OCI-LY7 (cell line): ENCODE measurements at regions not wholly inside any gene's neighbourhood (a gene's known extent, or its start where the extent isn't known, plus 50 kb on each side); places are given as distances from the start of the nearest gene placed in this dataset.
"Not testable (repeated sequence)": the region's sequence is repeated elsewhere in the genome, so short reads cannot be mapped to it uniquely, and the experiment has no call there.

Experiments used
- BruUV-seq: library from RNA; stranded (reverse); fragments of 400-500 nt; replicated peaks from 2 replicates; lab custom pipeline; 2021; lab: Mats Ljungman, UMichigan
- CTCF ChIA-PET: fragments of 300-600 bp; sonication (Branson Sonifier 250); formaldehyde crosslinking; loops from one replicate; lab custom pipeline; 2022; ENCODE audit warnings: antibody characterized with exemption; ENCODE audit not compliant: unreplicated experiment; lab: Charles Lee
- POLR2A ChIA-PET: fragments of 300-600 bp; sonication (Branson Sonifier 250); formaldehyde crosslinking; loops from one replicate; lab custom pipeline; 2022; ENCODE audit warnings: antibody characterized with exemption; lab: Charles Lee
- DNase-seq: peaks from one replicate; pipeline ENCODE4 v3.0.0-alpha.2; 2015; ENCODE audit warnings: low spot score
- H2AFZ ChIP-seq: fragments of 200-600 bp; sonication (generic), shearing (Covaris generic); 2 replicates; pipeline ENCODE4 v1.6.1; 2014; ENCODE audit warnings: mild to moderate bottlenecking, antibody characterized with exemption, low read length, moderate library complexity
- H3K27ac ChIP-seq: fragments of 200-600 bp; sonication (generic); 2 replicates; pipeline ENCODE4 v1.5.1; 2014; ENCODE audit warnings: mixed run types, low read depth, mild to moderate bottlenecking, moderate library complexity, low read length, inconsistent platforms; ENCODE audit not compliant: poor library complexity, severe bottlenecking
- H3K36me3 ChIP-seq: fragments of 200-600 bp; sonication (generic); 2 replicates; pipeline ENCODE4 v1.6.1; 2014; ENCODE audit warnings: mild to moderate bottlenecking, antibody characterized with exemption, low read length, moderate library complexity, mixed read lengths; ENCODE audit not compliant: insufficient read depth
- H3K4me1 ChIP-seq: fragments of 200-600 bp; sonication (generic); 2 replicates; pipeline ENCODE4 v1.5.1; 2014; ENCODE audit warnings: mild to moderate bottlenecking, low read length; ENCODE audit not compliant: insufficient read depth, poor library complexity, severe bottlenecking
- H3K4me2 ChIP-seq: fragments of 200-600 bp; sonication (generic); 2 replicates; pipeline ENCODE4 v1.6.1; 2014; ENCODE audit warnings: mild to moderate bottlenecking, low read length
- H3K4me3 ChIP-seq: fragments of 200-600 bp; sonication (generic); 2 replicates; pipeline ENCODE4 v1.5.1; 2014; ENCODE audit warnings: mild to moderate bottlenecking, low read depth, low read length; ENCODE audit not compliant: poor library complexity, severe bottlenecking
- H3K79me2 ChIP-seq: fragments of 200-600 bp; sonication (generic); 2 replicates; pipeline ENCODE4 v1.6.1; 2016; ENCODE audit warnings: low read depth, mild to moderate bottlenecking, low read length, moderate library complexity, mixed read lengths; ENCODE audit not compliant: insufficient read depth
- H3K9me2 ChIP-seq: fragments of 200-600 bp; sonication (generic); 2 replicates; pipeline ENCODE4 v1.6.1; 2016; ENCODE audit warnings: mild to moderate bottlenecking, low read length, mixed read lengths; ENCODE audit not compliant: insufficient read depth
- H3K9me3 ChIP-seq: fragments of 200-600 bp; sonication (generic); 2 replicates; pipeline ENCODE4 v1.6.1; 2014; ENCODE audit warnings: mild to moderate bottlenecking, mixed run types, low read length, mixed read lengths
- H4K20me1 ChIP-seq: fragments of 200-600 bp; sonication (generic); 2 replicates; pipeline ENCODE4 v1.6.1; 2014; ENCODE audit warnings: mild to moderate bottlenecking, antibody characterized with exemption, low read length, moderate library complexity, mixed read lengths; ENCODE audit not compliant: insufficient read depth
- EZH2phosphoT487 ChIP-seq: fragments of 200-600 bp; sonication (generic); IDR thresholded peaks from 2 replicates; pipeline ENCODE4 v1.6.1; 2018; ENCODE audit warnings: low read depth, borderline replicate concordance, mild to moderate bottlenecking, mixed run types, antibody characterized with exemption, low read length, moderate library complexity, mixed read lengths
- intact Hi-C: fragments of 100-400 bp; cut with micrococcal nuclease; formaldehyde crosslinking; loops from one replicate; pipeline ENCODE4 v1.10.0; 2022; ENCODE audit not compliant: unreplicated experiment
- TF ChIP-seq, protein P1 (sequence below): fragments of 200-600 bp; sonication (generic); conservative IDR thresholded peaks from 2 replicates; pipeline ENCODE4 v1.5.1; 2014; ENCODE audit warnings: mild to moderate bottlenecking, antibody characterized with exemption, low read length, moderate library complexity, mixed read lengths

DNA sequence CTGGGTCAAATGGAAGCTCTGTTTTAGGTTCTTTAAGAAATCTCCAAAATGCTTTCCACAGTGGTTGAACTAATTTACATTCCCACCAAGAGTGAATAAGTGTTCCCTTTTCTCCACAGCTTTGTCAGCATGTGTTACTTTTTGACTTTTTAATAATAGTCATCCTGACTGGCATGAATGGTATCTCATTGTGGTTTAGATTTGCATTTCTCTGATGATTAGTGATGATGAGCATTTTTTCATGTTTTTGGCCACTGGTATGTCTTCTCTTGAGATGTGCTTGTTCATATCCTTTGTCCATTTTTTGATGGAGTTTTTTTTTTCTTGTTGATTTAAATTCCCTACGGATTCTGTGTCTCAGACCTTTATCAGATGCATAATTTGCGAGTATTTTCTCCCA lies 745.0 kb upstream of the BCHE start:
- H3K79me2 ChIP-seq = no peaks in the 10 kb centered on the region
- ChIA-PET CTCF (no interaction called here), POLR2A (no interaction called here)
- H3K9me2 ChIP-seq = no peaks in the 10 kb centered on the region
- no peak for TF ChIP-seq EZH2phosphoT487
- TF ChIP-seq, protein P1, sequence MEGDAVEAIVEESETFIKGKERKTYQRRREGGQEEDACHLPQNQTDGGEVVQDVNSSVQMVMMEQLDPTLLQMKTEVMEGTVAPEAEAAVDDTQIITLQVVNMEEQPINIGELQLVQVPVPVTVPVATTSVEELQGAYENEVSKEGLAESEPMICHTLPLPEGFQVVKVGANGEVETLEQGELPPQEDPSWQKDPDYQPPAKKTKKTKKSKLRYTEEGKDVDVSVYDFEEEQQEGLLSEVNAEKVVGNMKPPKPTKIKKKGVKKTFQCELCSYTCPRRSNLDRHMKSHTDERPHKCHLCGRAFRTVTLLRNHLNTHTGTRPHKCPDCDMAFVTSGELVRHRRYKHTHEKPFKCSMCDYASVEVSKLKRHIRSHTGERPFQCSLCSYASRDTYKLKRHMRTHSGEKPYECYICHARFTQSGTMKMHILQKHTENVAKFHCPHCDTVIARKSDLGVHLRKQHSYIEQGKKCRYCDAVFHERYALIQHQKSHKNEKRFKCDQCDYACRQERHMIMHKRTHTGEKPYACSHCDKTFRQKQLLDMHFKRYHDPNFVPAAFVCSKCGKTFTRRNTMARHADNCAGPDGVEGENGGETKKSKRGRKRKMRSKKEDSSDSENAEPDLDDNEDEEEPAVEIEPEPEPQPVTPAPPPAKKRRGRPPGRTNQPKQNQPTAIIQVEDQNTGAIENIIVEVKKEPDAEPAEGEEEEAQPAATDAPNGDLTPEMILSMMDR = no peak
- no peak overlapping the region for H3K27ac ChIP-seq
- intact Hi-C loops = no loop called here
- H3K4me2 ChIP-seq = no peak overlapping the region
- no peak for DNase-seq
- H3K9me3 ChIP-seq = no peaks in the 10 kb centered on the region
- no peaks in the 10 kb centered on the region for H4K20me1 ChIP-seq
- no peak overlapping the region for H3K4me3 ChIP-seq
- H3K4me1 ChIP-seq = no peaks in the 10 kb centered on the region
- no peaks in the 10 kb centered on the region for H3K36me3 ChIP-seq
- no TSS peak for BruUV-seq
- no peak overlapping the region for H2AFZ ChIP-seq

DNA sequence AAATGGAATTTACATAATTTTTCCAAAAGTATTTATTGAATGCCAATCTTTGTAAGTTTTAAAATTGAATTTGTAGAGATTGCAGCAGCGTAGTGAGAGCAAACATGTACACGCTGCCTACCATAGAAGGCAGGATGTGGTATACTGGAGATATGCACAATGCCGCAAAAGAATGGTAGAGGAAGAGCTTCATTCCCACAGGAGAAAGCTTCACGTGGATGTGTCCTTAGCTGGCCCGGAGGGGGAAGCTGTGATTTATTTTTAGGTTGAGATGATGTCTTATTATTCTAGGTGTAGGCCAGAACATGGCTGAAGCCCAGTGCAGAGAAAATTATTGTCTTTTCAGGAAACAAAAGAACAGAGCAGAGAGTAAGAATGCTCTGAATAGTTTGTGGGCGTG lies 743.3 kb upstream of the BCHE start:
- Histone ChIP-seq H3K9me2 (no peaks in the 10 kb centered on the region), H3K4me1 (no peaks in the 10 kb centered on the region), H3K79me2 (no peaks in the 10 kb centered on the region), H2AFZ (no peak overlapping the region), H3K27ac (no peak overlapping the region), H3K4me3 (no peak overlapping the region), H3K4me2 (no peak overlapping the region), H4K20me1 (no peaks in the 10 kb centered on the region), H3K9me3 (no peaks in the 10 kb centered on the region), H3K36me3 (no peaks in the 10 kb centered on the region)
- TF ChIP-seq EZH2phosphoT487 = no peak
- TF ChIP-seq, protein P1 = no peak
- no TSS peak for BruUV-seq
- CTCF ChIA-PET = no interaction called here
- intact Hi-C loops = no loop called here
- no peak for DNase-seq
- POLR2A ChIA-PET = no interaction called here

DNA sequence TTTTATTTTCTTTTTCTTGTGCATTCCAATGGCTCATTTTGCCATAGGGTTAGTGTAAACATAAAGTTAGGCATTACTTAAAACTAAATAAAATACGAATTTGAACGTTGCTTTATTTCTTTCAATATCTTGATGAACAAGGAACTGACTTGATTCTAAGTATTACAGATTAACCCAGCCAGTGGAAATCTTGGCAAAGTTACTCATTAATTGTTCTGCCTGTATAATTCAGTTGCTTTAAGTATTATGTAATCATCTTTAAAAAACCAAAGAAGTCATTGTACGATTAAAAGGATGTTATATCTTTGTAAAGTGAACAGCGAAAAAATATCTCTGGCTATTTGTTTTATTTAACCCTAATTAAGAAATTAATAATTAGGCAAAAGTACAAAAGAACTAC lies 737.9 kb upstream of the BCHE start:
- H3K9me3 ChIP-seq = no peaks in the 10 kb centered on the region
- BruUV-seq = no TSS peak
- H3K27ac ChIP-seq = no peak overlapping the region
- POLR2A ChIA-PET = no interaction called here
- no peak overlapping the region for H3K4me2 ChIP-seq
- H3K79me2 ChIP-seq = no peaks in the 10 kb centered on the region
- DNase-seq = no peak
- intact Hi-C loops = no loop called here
- H2AFZ ChIP-seq = no peak overlapping the region
- H3K4me3 ChIP-seq = no peak overlapping the region
- CTCF ChIA-PET = no interaction called here
- no peaks in the 10 kb centered on the region for H3K36me3 ChIP-seq
- no peaks in the 10 kb centered on the region for H3K9me2 ChIP-seq
- TF ChIP-seq EZH2phosphoT487 = no peak
- TF ChIP-seq, protein P1 = no peak
- no peaks in the 10 kb centered on the region for H3K4me1 ChIP-seq
- no peaks in the 10 kb centered on the region for H4K20me1 ChIP-seq

DNA sequence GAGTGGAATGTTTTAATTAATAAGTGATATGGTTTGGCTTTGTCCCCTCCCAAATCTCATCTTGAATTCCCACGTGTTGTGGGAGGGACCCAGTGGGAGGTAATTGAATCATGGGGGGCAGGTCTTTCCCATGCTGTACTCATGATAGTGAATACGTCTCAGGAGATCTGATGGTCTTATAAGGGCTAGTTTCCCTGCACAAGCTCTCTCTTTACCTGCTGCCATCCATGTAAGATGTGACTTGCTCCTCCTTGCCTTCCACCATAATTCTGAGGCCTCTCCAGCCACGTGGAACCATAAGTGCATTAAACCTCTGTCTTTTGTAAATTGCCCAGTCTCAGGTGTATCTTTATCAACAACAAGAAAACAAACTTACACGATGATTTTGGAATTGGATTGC lies 734.5 kb upstream of the BCHE start:
- CTCF ChIA-PET, DNase-seq, H2AFZ ChIP-seq, intact Hi-C loops, H3K4me1 ChIP-seq, H3K9me3 ChIP-seq, H3K9me2 ChIP-seq, H3K27ac ChIP-seq, H3K79me2 ChIP-seq, H4K20me1 ChIP-seq, H3K4me2 ChIP-seq, H3K4me3 ChIP-seq, BruUV-seq, H3K36me3 ChIP-seq: not testable (repeated sequence)
- POLR2A ChIA-PET = interaction anchor here (0.7 kb wide), 1 partner anchor 41 kb away, joined by 3 read pairs; no protein-coding TSS in a partner anchor
